ENCODE measurements at regions not wholly inside any gene's neighbourhood (a gene's known extent, or its start where the extent isn't known, plus 50 kb on each side); places are given as distances from the start of the nearest gene placed in this dataset.

DNA sequence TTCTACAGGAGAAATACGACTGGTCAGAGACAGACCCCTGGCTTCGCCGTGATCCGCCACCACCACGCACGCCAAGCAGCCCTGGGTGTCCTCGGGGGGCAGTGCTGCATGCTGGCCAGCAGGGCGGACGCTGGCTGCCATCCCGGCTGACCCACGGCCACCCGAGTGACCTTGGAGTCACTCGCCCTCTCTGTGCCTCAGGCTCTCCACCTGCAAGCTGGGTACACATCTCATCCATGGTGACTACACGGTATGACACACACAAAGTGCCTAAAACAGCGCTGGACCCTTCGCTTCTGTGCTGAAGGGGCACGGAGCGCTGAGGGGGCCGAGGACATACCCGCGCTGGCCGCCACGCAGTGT, 62.0 kb upstream of the RNF32 start:
- Histone ChIP-seq H3K9me3 (peaks cover 0 to 14% (median 0%) of the 10 kb centered on the region in 11 donors), H3K4me1 (no peaks in the 10 kb centered on the region), H3K4me3 (no peak overlapping the region), H3K27me3 (peaks cover 0 to 9% (median 0%) of the 10 kb centered on the region in 7 donors), H3K27ac (no peak overlapping the region), H3K36me3 (no peaks in the 10 kb centered on the region)
- 80 to 84% methylated on average over 23 of the region's 23 CpGs for WGBS, 2 donors
- ATAC-seq, result no peak
- intact Hi-C loops (cut with DNase I), result no loop called here
- no peak for DNase-seq
- TF ChIP-seq, protein P1, sequence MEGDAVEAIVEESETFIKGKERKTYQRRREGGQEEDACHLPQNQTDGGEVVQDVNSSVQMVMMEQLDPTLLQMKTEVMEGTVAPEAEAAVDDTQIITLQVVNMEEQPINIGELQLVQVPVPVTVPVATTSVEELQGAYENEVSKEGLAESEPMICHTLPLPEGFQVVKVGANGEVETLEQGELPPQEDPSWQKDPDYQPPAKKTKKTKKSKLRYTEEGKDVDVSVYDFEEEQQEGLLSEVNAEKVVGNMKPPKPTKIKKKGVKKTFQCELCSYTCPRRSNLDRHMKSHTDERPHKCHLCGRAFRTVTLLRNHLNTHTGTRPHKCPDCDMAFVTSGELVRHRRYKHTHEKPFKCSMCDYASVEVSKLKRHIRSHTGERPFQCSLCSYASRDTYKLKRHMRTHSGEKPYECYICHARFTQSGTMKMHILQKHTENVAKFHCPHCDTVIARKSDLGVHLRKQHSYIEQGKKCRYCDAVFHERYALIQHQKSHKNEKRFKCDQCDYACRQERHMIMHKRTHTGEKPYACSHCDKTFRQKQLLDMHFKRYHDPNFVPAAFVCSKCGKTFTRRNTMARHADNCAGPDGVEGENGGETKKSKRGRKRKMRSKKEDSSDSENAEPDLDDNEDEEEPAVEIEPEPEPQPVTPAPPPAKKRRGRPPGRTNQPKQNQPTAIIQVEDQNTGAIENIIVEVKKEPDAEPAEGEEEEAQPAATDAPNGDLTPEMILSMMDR (IDR thresholded peaks at IDR 0.05), result no peak

DNA sequence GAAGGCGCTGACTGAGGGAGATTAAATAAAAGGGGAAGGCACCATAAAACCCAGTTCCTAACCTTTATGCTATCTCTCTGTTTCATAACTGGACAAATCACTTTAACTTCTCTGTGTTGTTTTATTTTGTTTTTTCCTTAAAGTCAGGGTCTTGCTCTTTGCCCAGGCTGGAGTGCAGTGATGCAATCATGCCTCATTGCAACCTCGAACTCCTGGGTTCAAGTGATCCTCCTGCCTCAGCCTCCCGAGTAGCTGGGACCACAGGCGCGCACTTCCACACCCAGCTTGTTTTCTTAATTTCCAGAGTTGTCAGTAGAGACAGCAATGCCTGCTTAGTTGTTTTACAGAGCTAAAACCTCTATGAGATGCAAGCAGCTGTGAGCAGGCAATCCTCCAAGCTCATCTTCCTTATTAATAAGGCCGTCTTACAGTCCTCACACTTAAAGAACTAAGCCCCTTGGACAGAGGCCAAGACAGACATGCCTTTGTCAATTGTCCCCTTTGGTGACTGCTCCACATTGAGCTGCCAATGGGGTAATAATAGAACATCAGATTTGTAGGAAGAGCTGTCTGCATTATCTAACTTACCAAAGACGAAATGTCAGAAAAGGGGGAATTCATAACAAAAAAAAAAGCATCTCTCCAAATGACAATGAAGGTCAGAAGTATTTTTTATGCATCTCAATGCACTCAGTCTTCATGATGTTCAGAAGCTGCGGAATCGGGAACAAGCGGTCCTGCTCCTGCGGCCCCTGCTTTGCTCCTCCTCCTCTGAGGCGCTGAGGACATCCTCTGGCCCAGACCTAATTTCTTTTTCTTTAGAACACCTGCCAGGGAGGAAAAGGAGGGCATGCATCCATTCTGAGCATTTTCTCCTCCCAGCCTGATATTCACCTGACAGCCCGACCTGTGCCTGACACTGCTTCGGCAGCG, 62.7 kb upstream of the RNF32 start:
- Histone ChIP-seq H3K9me3 (peaks cover 0 to 14% (median 0%) of the 10 kb centered on the region in 11 donors), H3K27me3 (peaks cover 0 to 9% (median 0%) of the 10 kb centered on the region in 7 donors), H3K27ac (no peak overlapping the region), H3K36me3 (no peaks in the 10 kb centered on the region), H3K4me1 (no peaks in the 10 kb centered on the region), H3K4me3 (no peak overlapping the region)
- ATAC-seq (no peak), DNase-seq (no peak)
- 77 to 80% methylated on average over 15 of the region's 15 CpGs for WGBS, 2 donors
- TF ChIP-seq, protein P1 (IDR thresholded peaks at IDR 0.05), result no peak
- intact Hi-C loops (cut with DNase I), result no loop called here

DNA sequence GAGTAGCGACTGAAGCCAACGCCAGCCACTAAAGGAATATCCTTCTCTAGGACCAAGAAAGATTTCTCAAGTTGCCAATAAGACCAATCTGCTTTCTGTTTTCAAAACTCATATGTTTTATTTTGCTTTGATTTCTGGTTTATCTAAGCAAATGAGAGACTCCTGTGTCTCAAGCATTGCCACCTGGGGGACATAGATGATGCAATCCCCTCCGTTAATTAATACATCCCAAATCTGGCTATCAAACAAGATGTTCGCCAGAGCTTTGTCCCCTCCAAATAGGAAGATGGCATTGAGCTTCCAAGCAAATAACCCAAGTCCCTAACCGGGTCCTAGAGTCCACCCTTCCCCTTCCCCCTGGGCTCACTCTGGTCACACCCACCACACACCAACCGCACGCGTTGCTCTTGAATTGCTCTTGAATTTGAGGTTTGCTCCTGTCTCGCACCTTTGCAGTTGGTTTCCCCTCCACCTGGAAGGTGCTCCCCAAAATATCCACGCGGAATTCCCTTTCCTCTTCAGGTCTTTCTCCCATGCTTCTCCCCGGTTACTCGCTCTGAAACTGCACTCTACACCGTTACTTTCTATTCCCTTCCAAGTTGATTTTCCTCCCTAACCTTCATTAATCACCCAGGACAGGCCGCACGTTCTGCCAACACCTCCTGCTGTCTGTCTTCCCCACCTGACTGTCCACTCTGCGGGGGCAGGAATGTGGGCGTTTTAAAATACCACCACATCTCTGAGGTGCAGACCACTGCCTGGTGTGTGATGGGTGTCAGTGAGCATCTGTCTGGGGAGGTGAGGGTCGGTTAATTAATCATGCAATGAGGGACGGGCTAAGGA, 64.1 kb upstream of the RNF32 start:
- no peaks in the 10 kb centered on the region for H3K4me1 ChIP-seq
- DNase-seq (no peak), ATAC-seq (no peak)
- H3K9me3 ChIP-seq, result peaks cover 0 to 14% (median 0%) of the 10 kb centered on the region in 11 donors
- H3K27me3 ChIP-seq, result peaks cover 0 to 9% (median 0%) of the 10 kb centered on the region in 7 donors
- no peaks in the 10 kb centered on the region for H3K36me3 ChIP-seq
- intact Hi-C loops (cut with DNase I), result no loop called here
- no peak overlapping the region for H3K4me3 ChIP-seq
- TF ChIP-seq, protein P1 (IDR thresholded peaks at IDR 0.05), result no peak
- H3K27ac ChIP-seq, result no peak overlapping the region
- WGBS, 2 donors, result 65 to 68% methylated on average over 20 of the region's 20 CpGs

DNA sequence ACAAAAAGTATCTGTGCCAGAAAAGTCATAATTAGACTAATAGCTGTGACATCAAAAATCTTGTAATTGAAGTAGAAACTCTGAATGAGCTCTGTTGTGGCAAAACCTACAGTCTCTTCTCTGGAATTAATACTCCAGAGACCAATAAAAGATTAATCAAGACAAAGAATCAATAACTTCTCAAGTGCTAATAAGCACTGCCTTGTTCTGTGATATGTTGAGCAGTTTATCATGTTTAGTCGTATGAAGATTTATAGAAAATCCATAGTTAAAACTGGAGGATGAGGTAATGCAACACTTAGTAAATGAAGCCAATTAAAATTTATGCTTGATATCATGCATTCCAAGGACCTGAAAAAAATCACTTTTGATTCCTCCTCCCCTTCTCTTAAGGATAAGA, 72.3 kb upstream of the RNF32 start:
- no peak overlapping the region for H3K27ac ChIP-seq
- intact Hi-C loops (cut with DNase I), result no loop called here
- H3K36me3 ChIP-seq, result no peaks in the 10 kb centered on the region
- no peak for DNase-seq
- H3K4me3 ChIP-seq, result no peak overlapping the region
- ATAC-seq, result no peak
- WGBS, 2 donors, result 73 to 87% methylated on average over 1 of the region's 1 CpG
- no peaks in the 10 kb centered on the region for H3K4me1 ChIP-seq
- H3K27me3 ChIP-seq, result no peaks in the 10 kb centered on the region
- TF ChIP-seq, protein P1 (IDR thresholded peaks at IDR 0.05), result no peak
- H3K9me3 ChIP-seq, result peaks cover 0 to 10% (median 0%) of the 10 kb centered on the region in 11 donors

All from heart right ventricle (tissue), 16 donors.